Neural cell (in vitro differentiated cells): ENCODE measurements at regions not wholly inside any gene's neighbourhood (a gene's known extent, or its start where the extent isn't known, plus 50 kb on each side); places are given as distances from the start of the nearest gene placed in this dataset.

Source experiments
- H2AFZ ChIP-seq: fragments of 200-600, 300-800 bp; sonication (generic), shearing (Covaris generic); 2 replicates; pipeline ENCODE4 v1.6.0; 2014; ENCODE audit warnings: low read depth, mild to moderate bottlenecking, antibody characterized with exemption, low read length, moderate library complexity
- H3F3A ChIP-seq: fragments of 200-600 bp; shearing (Covaris generic); 2 replicates; pipeline ENCODE4 v1.6.1; 2016; ENCODE audit warnings: mild to moderate bottlenecking, moderate library complexity, mixed read lengths, antibody characterized with exemption, low read length; ENCODE audit not compliant: insufficient read depth, poor library complexity, severe bottlenecking
- H3K27ac ChIP-seq: fragments of 200-600, 300-800 bp; sonication (generic), shearing (Covaris generic); 2 replicates; pipeline ENCODE4 v1.5.1; 2014; ENCODE audit warnings: mild to moderate bottlenecking, low read length, moderate library complexity
- H3K27me3 ChIP-seq: fragments of 300-800, 200-600 bp; sonication (generic), shearing (Covaris generic); 2 replicates; pipeline ENCODE4 v1.6.0; 2014; ENCODE audit warnings: mild to moderate bottlenecking, low read depth, low read length, moderate library complexity; ENCODE audit not compliant: insufficient read depth
- H3K36me3 ChIP-seq: fragments of 300-800, 200-600 bp; sonication (generic), shearing (Covaris generic); 2 replicates; pipeline ENCODE4 v1.5.1; 2014; ENCODE audit warnings: mild to moderate bottlenecking, antibody characterized with exemption, low read length, moderate library complexity; ENCODE audit not compliant: insufficient read depth
- H3K4me2 ChIP-seq: fragments of 300-800, 200-600 bp; sonication (generic), shearing (Covaris generic); 2 replicates; pipeline ENCODE4 v1.6.0; 2014; ENCODE audit warnings: mild to moderate bottlenecking, low read length
- H3K4me3 ChIP-seq: fragments of 300-800, 200-600 bp; sonication (generic), shearing (Covaris generic); 2 replicates; pipeline ENCODE4 v1.5.1; 2014; ENCODE audit warnings: mild to moderate bottlenecking, low read length, moderate library complexity
- H3K79me2 ChIP-seq: fragments of 200-600 bp; shearing (Covaris generic); replicated peaks from 2 replicates; pipeline ENCODE4 v1.6.0; 2014; ENCODE audit warnings: mild to moderate bottlenecking, low read length, moderate library complexity; ENCODE audit not compliant: insufficient read depth
- H3K9ac ChIP-seq: fragments of 300-800, 200-600 bp; sonication (generic), shearing (Covaris generic); 2 replicates; pipeline ENCODE4 v1.6.1; 2016; ENCODE audit warnings: mild to moderate bottlenecking, low read length, mixed read lengths
- H3K9me2 ChIP-seq: fragments of 200-600 bp; shearing (Covaris generic); 2 replicates; pipeline ENCODE4 v1.6.1; 2016; ENCODE audit warnings: mild to moderate bottlenecking, low read length, mixed read lengths; ENCODE audit not compliant: insufficient read depth
- H3K9me3 ChIP-seq: fragments of 200-600, 300-800 bp; sonication (generic), shearing (Covaris generic); 2 replicates; pipeline ENCODE4 v1.6.1; 2016; ENCODE audit warnings: mild to moderate bottlenecking, mixed run types, low read length, moderate library complexity, mixed read lengths
- H4K20me1 ChIP-seq: fragments of 200-600 bp; shearing (Covaris generic); 2 replicates; pipeline ENCODE4 v1.6.1; 2016; ENCODE audit warnings: mild to moderate bottlenecking, mixed run types; ENCODE audit not compliant: insufficient read depth
- EP300 ChIP-seq: fragments of 450-650 bp; conservative IDR thresholded peaks from 2 replicates; pipeline ENCODE4 v1.6.1; 2014; ENCODE audit warnings: antibody characterized with exemption, mild to moderate bottlenecking, moderate library complexity; ENCODE audit not compliant: poor library complexity, severe bottlenecking
- EZH2 ChIP-seq: fragments of 200-600, 300-800 bp; shearing (Covaris generic), sonication (generic); IDR thresholded peaks from 2 replicates; pipeline ENCODE4 v1.6.1; 2014; ENCODE audit warnings: antibody characterized with exemption, low read length, borderline replicate concordance, mild to moderate bottlenecking; ENCODE audit not compliant: insufficient read depth, poor library complexity, severe bottlenecking
- MXI1 ChIP-seq: fragments of 450-650 bp; conservative IDR thresholded peaks from 2 replicates; pipeline ENCODE4 v1.6.1; 2014; ENCODE audit warnings: antibody characterized with exemption, mild to moderate bottlenecking; ENCODE audit not compliant: poor library complexity, severe bottlenecking
- POLR2AphosphoS5 ChIP-seq: IDR thresholded peaks from 2 replicates; pipeline ENCODE4 v1.6.1; 2012
- RAD21 ChIP-seq: fragments of 450-650 bp; conservative IDR thresholded peaks from 2 replicates; pipeline ENCODE4 v1.6.1; 2014; ENCODE audit warnings: antibody characterized with exemption, mild to moderate bottlenecking, moderate library complexity
- SMC3 ChIP-seq: fragments of 450-650 bp; conservative IDR thresholded peaks from 2 replicates; pipeline ENCODE4 v1.6.1; 2014; ENCODE audit warnings: antibody characterized with exemption, mild to moderate bottlenecking, moderate library complexity; ENCODE audit not compliant: poor library complexity
- TAF1 ChIP-seq: IDR thresholded peaks from 2 replicates; pipeline ENCODE4 v1.6.1; 2012; ENCODE audit warnings: low read depth
- TF ChIP-seq, protein P1 (sequence below): IDR thresholded peaks from 2 replicates; pipeline ENCODE4 v1.6.1; 2012; ENCODE audit warnings: borderline replicate concordance
- TF ChIP-seq, protein P2 (sequence below): fragments of 450-650 bp; IDR thresholded peaks from 2 replicates; pipeline ENCODE4 v1.5.1; 2014; ENCODE audit warnings: antibody characterized with exemption, mild to moderate bottlenecking, moderate library complexity; ENCODE audit not compliant: poor library complexity, severe bottlenecking

DNA sequence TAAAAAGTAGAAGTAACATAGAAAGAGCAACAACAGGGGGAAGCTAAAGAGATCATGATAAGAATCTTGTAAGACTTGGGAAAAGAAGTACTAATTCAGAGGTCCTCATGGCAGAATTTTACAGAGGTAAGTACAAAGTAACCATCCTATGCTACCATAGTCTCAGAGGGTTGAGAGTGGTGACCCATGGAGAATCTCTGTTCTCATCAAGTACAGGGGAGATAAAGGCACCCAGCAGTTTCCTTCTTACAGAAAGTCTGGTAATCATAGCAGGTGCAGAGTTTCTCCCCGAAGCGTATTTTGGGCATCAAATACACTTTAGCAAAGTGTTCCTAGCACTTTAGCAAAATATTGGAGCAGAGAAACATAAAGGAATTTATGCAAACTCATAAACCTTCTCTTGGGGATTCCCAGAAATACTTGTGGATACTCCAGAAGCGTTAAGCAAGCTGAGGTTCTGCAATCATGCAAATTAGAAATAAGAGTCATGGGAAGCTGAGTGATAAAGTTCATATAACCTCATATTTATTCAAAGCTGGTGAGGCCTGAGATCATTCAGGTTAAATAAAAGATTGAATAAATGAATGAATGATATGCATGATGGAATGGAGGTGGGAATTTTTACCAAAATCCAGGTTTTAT, 101.0 kb upstream of the SMC2 start:
- H3K27me3 ChIP-seq: no peaks in the 10 kb centered on the region
- H3K27ac ChIP-seq: no peak overlapping the region
- no peaks in the 10 kb centered on the region for H3K9me3 ChIP-seq
- no peak overlapping the region for H3K4me3 ChIP-seq
- no peaks in the 10 kb centered on the region for H3K79me2 ChIP-seq
- no peaks in the 10 kb centered on the region for H3K36me3 ChIP-seq
- no peaks in the 10 kb centered on the region for H4K20me1 ChIP-seq
- no peak overlapping the region for H3K4me2 ChIP-seq
- no peak overlapping the region for H2AFZ ChIP-seq
- H3K9ac ChIP-seq: no peak overlapping the region
- TF ChIP-seq EZH2 (no peak), TAF1 (no peak), RAD21 (no peak), EP300 (no peak), SMC3 (no peak), MXI1 (no peak)
- TF ChIP-seq, protein P1, sequence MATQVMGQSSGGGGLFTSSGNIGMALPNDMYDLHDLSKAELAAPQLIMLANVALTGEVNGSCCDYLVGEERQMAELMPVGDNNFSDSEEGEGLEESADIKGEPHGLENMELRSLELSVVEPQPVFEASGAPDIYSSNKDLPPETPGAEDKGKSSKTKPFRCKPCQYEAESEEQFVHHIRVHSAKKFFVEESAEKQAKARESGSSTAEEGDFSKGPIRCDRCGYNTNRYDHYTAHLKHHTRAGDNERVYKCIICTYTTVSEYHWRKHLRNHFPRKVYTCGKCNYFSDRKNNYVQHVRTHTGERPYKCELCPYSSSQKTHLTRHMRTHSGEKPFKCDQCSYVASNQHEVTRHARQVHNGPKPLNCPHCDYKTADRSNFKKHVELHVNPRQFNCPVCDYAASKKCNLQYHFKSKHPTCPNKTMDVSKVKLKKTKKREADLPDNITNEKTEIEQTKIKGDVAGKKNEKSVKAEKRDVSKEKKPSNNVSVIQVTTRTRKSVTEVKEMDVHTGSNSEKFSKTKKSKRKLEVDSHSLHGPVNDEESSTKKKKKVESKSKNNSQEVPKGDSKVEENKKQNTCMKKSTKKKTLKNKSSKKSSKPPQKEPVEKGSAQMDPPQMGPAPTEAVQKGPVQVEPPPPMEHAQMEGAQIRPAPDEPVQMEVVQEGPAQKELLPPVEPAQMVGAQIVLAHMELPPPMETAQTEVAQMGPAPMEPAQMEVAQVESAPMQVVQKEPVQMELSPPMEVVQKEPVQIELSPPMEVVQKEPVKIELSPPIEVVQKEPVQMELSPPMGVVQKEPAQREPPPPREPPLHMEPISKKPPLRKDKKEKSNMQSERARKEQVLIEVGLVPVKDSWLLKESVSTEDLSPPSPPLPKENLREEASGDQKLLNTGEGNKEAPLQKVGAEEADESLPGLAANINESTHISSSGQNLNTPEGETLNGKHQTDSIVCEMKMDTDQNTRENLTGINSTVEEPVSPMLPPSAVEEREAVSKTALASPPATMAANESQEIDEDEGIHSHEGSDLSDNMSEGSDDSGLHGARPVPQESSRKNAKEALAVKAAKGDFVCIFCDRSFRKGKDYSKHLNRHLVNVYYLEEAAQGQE: no peak
- TF ChIP-seq, protein P2, sequence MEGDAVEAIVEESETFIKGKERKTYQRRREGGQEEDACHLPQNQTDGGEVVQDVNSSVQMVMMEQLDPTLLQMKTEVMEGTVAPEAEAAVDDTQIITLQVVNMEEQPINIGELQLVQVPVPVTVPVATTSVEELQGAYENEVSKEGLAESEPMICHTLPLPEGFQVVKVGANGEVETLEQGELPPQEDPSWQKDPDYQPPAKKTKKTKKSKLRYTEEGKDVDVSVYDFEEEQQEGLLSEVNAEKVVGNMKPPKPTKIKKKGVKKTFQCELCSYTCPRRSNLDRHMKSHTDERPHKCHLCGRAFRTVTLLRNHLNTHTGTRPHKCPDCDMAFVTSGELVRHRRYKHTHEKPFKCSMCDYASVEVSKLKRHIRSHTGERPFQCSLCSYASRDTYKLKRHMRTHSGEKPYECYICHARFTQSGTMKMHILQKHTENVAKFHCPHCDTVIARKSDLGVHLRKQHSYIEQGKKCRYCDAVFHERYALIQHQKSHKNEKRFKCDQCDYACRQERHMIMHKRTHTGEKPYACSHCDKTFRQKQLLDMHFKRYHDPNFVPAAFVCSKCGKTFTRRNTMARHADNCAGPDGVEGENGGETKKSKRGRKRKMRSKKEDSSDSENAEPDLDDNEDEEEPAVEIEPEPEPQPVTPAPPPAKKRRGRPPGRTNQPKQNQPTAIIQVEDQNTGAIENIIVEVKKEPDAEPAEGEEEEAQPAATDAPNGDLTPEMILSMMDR: no peak
- H3F3A ChIP-seq: no peaks in the 10 kb centered on the region
- no peaks in the 10 kb centered on the region for H3K9me2 ChIP-seq

DNA sequence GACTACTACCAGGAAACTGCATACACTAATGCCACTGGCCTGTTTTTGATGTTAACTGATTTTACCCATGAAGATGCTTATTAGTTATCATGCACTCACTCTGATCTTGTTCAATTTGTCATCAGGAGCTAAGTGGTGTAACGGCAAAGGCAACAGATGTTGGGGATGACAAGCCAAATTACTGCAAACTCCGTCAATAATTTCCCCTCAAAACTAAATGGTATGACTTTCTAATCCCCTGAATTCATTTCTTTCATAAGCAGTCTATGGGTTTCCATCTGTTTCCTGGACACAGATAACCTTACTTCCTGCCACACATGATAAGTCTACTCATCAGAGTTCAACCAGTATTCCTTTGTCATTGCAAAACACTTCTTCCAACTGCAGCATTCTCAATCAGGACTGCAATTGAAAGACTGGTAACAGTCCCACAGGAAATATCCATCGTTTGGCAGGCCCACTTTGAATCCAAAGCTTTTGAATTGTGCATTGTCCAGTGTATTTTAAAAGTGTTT, 96.2 kb upstream of the SMC2 start:
- Histone ChIP-seq H3K9me3 (no peaks in the 10 kb centered on the region), H3K9ac (no peak overlapping the region), H3K27me3 (no peaks in the 10 kb centered on the region), H3F3A (no peaks in the 10 kb centered on the region), H2AFZ (no peak overlapping the region), H3K79me2 (no peaks in the 10 kb centered on the region), H3K4me3 (no peak overlapping the region), H3K9me2 (no peaks in the 10 kb centered on the region), H3K36me3 (no peaks in the 10 kb centered on the region), H3K4me2 (no peak overlapping the region), H4K20me1 (no peaks in the 10 kb centered on the region), H3K27ac (no peak overlapping the region)
- no peak for TF ChIP-seq RAD21
- no peak for TF ChIP-seq POLR2AphosphoS5
- no peak for TF ChIP-seq TAF1
- TF ChIP-seq, protein P1: no peak
- TF ChIP-seq MXI1: no peak
- TF ChIP-seq, protein P2: no peak
- TF ChIP-seq EZH2: no peak
- no peak for TF ChIP-seq SMC3
- no peak for TF ChIP-seq EP300
